ENCODE measurements at regions not wholly inside any gene's neighbourhood (a gene's known extent, or its start where the extent isn't known, plus 50 kb on each side); places are given as distances from the start of the nearest gene placed in this dataset.
"Not testable (repeated sequence)": the region's sequence is repeated elsewhere in the genome, so short reads cannot be mapped to it uniquely, and the experiment has no call there.

- peaks cover 11% of the 10 kb centered on the region for H3K4me1 ChIP-seq
- H3K36me3 ChIP-seq (ENCODE audit: insufficient read depth in 1 of 2, low read depth in 1 of 2), result no peaks in the 10 kb centered on the region
- no peak overlapping the region for H3K27ac ChIP-seq
- no peak for TF ChIP-seq CTCF (IDR thresholded peaks at IDR 0.05)
- WGBS, 3 donors, result 81 to 93% (median 83%) methylated on average over 8 of the region's 8 CpGs
- intact Hi-C loops (cut with DNase I), result no loop called here
- ATAC-seq, result no peak
- H3K9me3 ChIP-seq, result no peaks in the 10 kb centered on the region
- H3K4me3 ChIP-seq, result no peak overlapping the region
- H3K27me3 ChIP-seq (ENCODE audit: insufficient read depth in 3 of 3, low read length in 2 of 3), result no peaks in the 10 kb centered on the region
- DNase-seq, result no peak
Measured at GRCh38 chr18:59038295-59039039, 101.2 kb upstream of the SEC11C start.

GRCh38 chr18:59039040-59039320 lies 100.7 kb upstream of the SEC11C start:
- intact Hi-C loops (cut with DNase I), result not testable (repeated sequence)

GRCh38 chr18:59039449-59039848 lies 100.2 kb upstream of the SEC11C start:
- Histone ChIP-seq H3K27ac (no peak overlapping the region), H3K36me3 (ENCODE audit: insufficient read depth in 1 of 2, low read depth in 1 of 2) (no peaks in the 10 kb centered on the region), H3K9me3 (no peaks in the 10 kb centered on the region), H3K4me3 (no peak overlapping the region), H3K4me1 (peaks cover 11% of the 10 kb centered on the region), H3K27me3 (ENCODE audit: insufficient read depth in 3 of 3, low read length in 2 of 3) (no peaks in the 10 kb centered on the region)
- WGBS, 3 donors, result 96 to 99% (median 99%) methylated on average over 6 of the region's 6 CpGs
- TF ChIP-seq CTCF (IDR thresholded peaks at IDR 0.05), result no peak
- no peak for ATAC-seq
- DNase-seq, result no peak
- intact Hi-C loops (cut with DNase I), result no loop called here

More at GRCh38 chr18:59039040-59039320, 100.7 kb upstream of the SEC11C start:
- H3K27me3 ChIP-seq (ENCODE audit: insufficient read depth in 3 of 3, low read length in 2 of 3); H3K27ac ChIP-seq; DNase-seq; H3K36me3 ChIP-seq (ENCODE audit: insufficient read depth in 1 of 2, low read depth in 1 of 2); ATAC-seq; H3K4me3 ChIP-seq; H3K9me3 ChIP-seq: not testable (repeated sequence)
- WGBS, 3 donors, result 92 to 95% (median 92%) methylated on average over 1 of the region's 1 CpG
- H3K4me1 ChIP-seq, result peaks cover 11% of the 10 kb centered on the region

GRCh38 chr18:59040770-59041148 lies 98.9 kb upstream of the SEC11C start:
- H3K9me3 ChIP-seq, result no peaks in the 10 kb centered on the region
- ATAC-seq (no peak), DNase-seq (no peak)
- no peaks in the 10 kb centered on the region for H3K27me3 ChIP-seq (ENCODE audit: insufficient read depth in 3 of 3, low read length in 2 of 3)
- H3K36me3 ChIP-seq (ENCODE audit: insufficient read depth in 1 of 2, low read depth in 1 of 2), result no peaks in the 10 kb centered on the region
- H3K4me3 ChIP-seq, result no peak overlapping the region
- no peak for TF ChIP-seq CTCF (IDR thresholded peaks at IDR 0.05)
- intact Hi-C loops (cut with DNase I), result no loop called here
- 82 to 94% (median 90%) methylated on average over 8 of the region's 8 CpGs for WGBS, 3 donors
- peaks cover 11% of the 10 kb centered on the region for H3K4me1 ChIP-seq
- H3K27ac ChIP-seq, result no peak overlapping the region

- H3K27ac ChIP-seq, result no peak overlapping the region
- no peak for ATAC-seq
- WGBS, 3 donors, result 68 to 93% (median 76%) methylated on average over 6 of the region's 6 CpGs
Measured at GRCh38 chr18:59041296-59041695, 98.4 kb upstream of the SEC11C start.

More at GRCh38 chr18:59041296-59041695, 98.4 kb upstream of the SEC11C start:
- no peaks in the 10 kb centered on the region for H3K9me3 ChIP-seq
- no peaks in the 10 kb centered on the region for H3K36me3 ChIP-seq (ENCODE audit: insufficient read depth in 1 of 2, low read depth in 1 of 2)
- intact Hi-C loops (cut with DNase I), result no loop called here
- peaks cover 11% of the 10 kb centered on the region for H3K4me1 ChIP-seq
- no peak for TF ChIP-seq CTCF (IDR thresholded peaks at IDR 0.05)
- H3K4me3 ChIP-seq, result no peak overlapping the region
- H3K27me3 ChIP-seq (ENCODE audit: insufficient read depth in 3 of 3, low read length in 2 of 3), result no peaks in the 10 kb centered on the region
- DNase-seq, result no peak

Measured in psoas muscle (tissue), 7 donors.